HL-60 (cell line): ENCODE measurements at regions not wholly inside any gene's neighbourhood (a gene's known extent, or its start where the extent isn't known, plus 50 kb on each side); places are given as distances from the start of the nearest gene placed in this dataset.

Experiments used
- DNase-seq, 2 experiments: peaks; one replicate each; pipeline ENCODE4 v3.0.0-alpha.2; 2010 to 2020; ENCODE audit warnings: low read depth in 1 of 2, low spot score in 1 of 2
- H3K27ac ChIP-seq: fragments of 250-450 bp; sonication (Bioruptor Pico); replicated peaks from 2 replicates; pipeline ENCODE4 v1.5.1; 2020; ENCODE audit warnings: mild to moderate bottlenecking, moderate library complexity
- H3K27me3 ChIP-seq: fragments of 250-450 bp; sonication (Bioruptor Pico); 2 replicates; pipeline ENCODE4 v1.5.1; 2021; ENCODE audit warnings: mild to moderate bottlenecking, moderate library complexity; ENCODE audit not compliant: insufficient read depth, poor library complexity, severe bottlenecking
- H3K4me3 ChIP-seq: replicated peaks from 2 replicates; pipeline ENCODE4 v1.5.1; 2011; ENCODE audit warnings: mild to moderate bottlenecking, control low read depth, low read length; ENCODE audit not compliant: insufficient read depth
- CTCF ChIP-seq: IDR thresholded peaks from one replicate; pipeline ENCODE4 v1.5.1; 2011; ENCODE audit warnings: low read length, control low read depth, inconsistent platforms; ENCODE audit not compliant: insufficient read depth
- GABPA ChIP-seq: IDR thresholded peaks from 2 replicates; pipeline ENCODE4 v1.6.1; 2012; ENCODE audit warnings: low read depth
- POLR2AphosphoS5 ChIP-seq: IDR thresholded peaks from 2 replicates; pipeline ENCODE4 v1.6.1; 2012; ENCODE audit warnings: low read depth
- SPI1 ChIP-seq: IDR thresholded peaks from 2 replicates; pipeline ENCODE4 v1.6.1; 2012; ENCODE audit warnings: low read depth, mild to moderate bottlenecking, borderline replicate concordance
- TF ChIP-seq, protein P1 (sequence below): IDR thresholded peaks from 2 replicates; pipeline ENCODE4 v1.6.1; 2012; ENCODE audit warnings: low read depth; ENCODE audit not compliant: insufficient replicate concordance

- peak in 1 of 2 experiments; percentile 57 for DNase-seq
- Histone ChIP-seq H3K27me3 (no peaks in the 10 kb centered on the region), H3K4me3 (no peak overlapping the region), H3K27ac (no peak overlapping the region)
- no peak for TF ChIP-seq POLR2AphosphoS5
- TF ChIP-seq SPI1, result peak; percentile 96
These were observed 54.4 kb downstream of the NIBAN1 start for GRCh38 chr1:184919892-184920291.

GRCh38 chr1:184915463-184916090, 58.7 kb downstream of the NIBAN1 start:
- H3K27ac ChIP-seq, result no peak overlapping the region
- H3K27me3 ChIP-seq, result no peaks in the 10 kb centered on the region
- no peak for TF ChIP-seq SPI1
- TF ChIP-seq CTCF, result no peak
- no peak for TF ChIP-seq POLR2AphosphoS5
- TF ChIP-seq, protein P1, sequence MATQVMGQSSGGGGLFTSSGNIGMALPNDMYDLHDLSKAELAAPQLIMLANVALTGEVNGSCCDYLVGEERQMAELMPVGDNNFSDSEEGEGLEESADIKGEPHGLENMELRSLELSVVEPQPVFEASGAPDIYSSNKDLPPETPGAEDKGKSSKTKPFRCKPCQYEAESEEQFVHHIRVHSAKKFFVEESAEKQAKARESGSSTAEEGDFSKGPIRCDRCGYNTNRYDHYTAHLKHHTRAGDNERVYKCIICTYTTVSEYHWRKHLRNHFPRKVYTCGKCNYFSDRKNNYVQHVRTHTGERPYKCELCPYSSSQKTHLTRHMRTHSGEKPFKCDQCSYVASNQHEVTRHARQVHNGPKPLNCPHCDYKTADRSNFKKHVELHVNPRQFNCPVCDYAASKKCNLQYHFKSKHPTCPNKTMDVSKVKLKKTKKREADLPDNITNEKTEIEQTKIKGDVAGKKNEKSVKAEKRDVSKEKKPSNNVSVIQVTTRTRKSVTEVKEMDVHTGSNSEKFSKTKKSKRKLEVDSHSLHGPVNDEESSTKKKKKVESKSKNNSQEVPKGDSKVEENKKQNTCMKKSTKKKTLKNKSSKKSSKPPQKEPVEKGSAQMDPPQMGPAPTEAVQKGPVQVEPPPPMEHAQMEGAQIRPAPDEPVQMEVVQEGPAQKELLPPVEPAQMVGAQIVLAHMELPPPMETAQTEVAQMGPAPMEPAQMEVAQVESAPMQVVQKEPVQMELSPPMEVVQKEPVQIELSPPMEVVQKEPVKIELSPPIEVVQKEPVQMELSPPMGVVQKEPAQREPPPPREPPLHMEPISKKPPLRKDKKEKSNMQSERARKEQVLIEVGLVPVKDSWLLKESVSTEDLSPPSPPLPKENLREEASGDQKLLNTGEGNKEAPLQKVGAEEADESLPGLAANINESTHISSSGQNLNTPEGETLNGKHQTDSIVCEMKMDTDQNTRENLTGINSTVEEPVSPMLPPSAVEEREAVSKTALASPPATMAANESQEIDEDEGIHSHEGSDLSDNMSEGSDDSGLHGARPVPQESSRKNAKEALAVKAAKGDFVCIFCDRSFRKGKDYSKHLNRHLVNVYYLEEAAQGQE, result no peak
- TF ChIP-seq GABPA, result no peak
- no peak for DNase-seq
- H3K4me3 ChIP-seq, result no peak overlapping the region

DNA sequence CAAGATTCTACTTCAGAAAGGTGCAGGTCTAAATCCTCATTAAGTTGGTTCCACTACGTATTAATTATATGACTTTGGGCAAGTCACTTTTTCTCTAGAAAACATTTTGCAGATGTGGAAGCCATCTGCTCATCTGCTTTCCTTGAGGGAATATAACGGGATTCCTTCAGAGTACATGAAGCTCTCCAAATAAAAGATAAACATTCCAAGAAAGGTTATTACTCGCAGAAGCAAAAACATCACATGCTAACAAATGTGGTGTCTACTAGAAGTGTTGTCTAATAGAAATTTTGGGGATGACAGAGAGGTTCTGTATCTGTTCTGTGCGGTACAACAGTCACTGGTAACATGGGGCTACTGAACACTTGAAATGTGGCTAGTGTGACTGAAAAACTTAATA, 60.2 kb downstream of the NIBAN1 start:
- TF ChIP-seq CTCF (no peak), GABPA (no peak), SPI1 (no peak), POLR2AphosphoS5 (no peak)
- TF ChIP-seq, protein P1, result no peak
- H3K4me3 ChIP-seq, result no peak overlapping the region
- DNase-seq, result no peak
- no peak overlapping the region for H3K27ac ChIP-seq
- H3K27me3 ChIP-seq, result no peaks in the 10 kb centered on the region

DNA sequence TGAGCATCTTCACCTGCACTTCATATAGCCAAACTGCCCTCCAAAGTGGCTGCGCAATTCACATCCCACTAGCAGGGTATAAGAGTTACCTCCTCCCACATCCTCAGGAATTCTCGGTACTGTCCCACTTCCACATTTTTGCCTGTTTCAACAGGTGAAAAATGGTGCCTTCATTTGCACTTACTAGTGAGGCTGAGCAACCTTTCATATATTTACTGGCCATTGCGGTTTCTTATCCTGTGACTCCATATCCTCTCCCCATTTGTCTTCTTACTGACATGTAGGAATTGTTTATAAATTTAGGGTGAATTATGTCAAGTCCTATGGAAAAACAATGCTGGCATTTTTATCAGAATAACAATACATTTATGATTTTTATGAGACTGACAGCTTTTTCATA, 61.9 kb downstream of the NIBAN1 start:
- no peak for TF ChIP-seq GABPA
- TF ChIP-seq SPI1, result no peak
- TF ChIP-seq, protein P1, result no peak
- TF ChIP-seq POLR2AphosphoS5, result no peak

More for the DNA sequence above, 61.9 kb downstream of the NIBAN1 start:
- Histone ChIP-seq H3K27ac (no peak overlapping the region), H3K4me3 (no peak overlapping the region), H3K27me3 (no peaks in the 10 kb centered on the region)
- DNase-seq, result no peak
